T47D (cell line): ENCODE measurements at regions not wholly inside any gene's neighbourhood (a gene's known extent, or its start where the extent isn't known, plus 50 kb on each side); places are given as distances from the start of the nearest gene placed in this dataset.
"Not testable (repeated sequence)": the region's sequence is repeated elsewhere in the genome, so short reads cannot be mapped to it uniquely, and the experiment has no call there.

Experiments used
- DNase-seq, 2 experiments: peaks; one replicate each; pipeline versions ENCODE4 v3.0.0 to v3.0.0-alpha.2; 2011 to 2012; ENCODE audit warnings: low read depth in 1 of 2, low spot score in 1 of 2
- in situ Hi-C: cut with HindIII; loops from 2 replicates; pipeline ENCODE4 v1.10.0; 2016; ENCODE audit warnings: low sequenced_read_pairs, low pct_unique_long_range_greater_than_20kb

DNA sequence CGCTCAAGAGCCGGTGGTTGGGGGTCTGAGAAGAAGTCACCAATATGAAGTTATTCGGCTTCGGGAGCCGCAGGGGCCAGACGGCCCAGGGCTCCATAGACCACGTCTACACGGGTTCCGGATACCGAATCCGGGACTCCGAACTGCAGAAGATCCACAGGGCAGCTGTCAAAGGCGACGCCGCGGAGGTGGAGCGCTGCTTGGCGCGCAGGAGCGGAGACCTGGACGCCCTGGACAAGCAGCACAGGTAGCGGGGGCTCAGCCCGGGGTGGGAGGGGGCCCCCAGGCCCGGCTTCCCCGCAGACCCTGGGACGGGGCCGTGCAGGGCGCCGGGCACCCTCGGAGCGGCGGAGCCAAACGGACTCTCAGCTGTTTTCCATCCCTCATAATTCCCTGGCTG, 867.9 kb downstream of the SPATA31A1 start:
- DNase-seq, in situ Hi-C loops: not testable (repeated sequence)
